ENCODE measurements at regions not wholly inside any gene's neighbourhood (a gene's known extent, or its start where the extent isn't known, plus 50 kb on each side); places are given as distances from the start of the nearest gene placed in this dataset.
A peak's percentile ranks its signal among the peaks of the same experiment; 100 is the strongest.
"Not testable (repeated sequence)": the region's sequence is repeated elsewhere in the genome, so short reads cannot be mapped to it uniquely, and the experiment has no call there.

DNA sequence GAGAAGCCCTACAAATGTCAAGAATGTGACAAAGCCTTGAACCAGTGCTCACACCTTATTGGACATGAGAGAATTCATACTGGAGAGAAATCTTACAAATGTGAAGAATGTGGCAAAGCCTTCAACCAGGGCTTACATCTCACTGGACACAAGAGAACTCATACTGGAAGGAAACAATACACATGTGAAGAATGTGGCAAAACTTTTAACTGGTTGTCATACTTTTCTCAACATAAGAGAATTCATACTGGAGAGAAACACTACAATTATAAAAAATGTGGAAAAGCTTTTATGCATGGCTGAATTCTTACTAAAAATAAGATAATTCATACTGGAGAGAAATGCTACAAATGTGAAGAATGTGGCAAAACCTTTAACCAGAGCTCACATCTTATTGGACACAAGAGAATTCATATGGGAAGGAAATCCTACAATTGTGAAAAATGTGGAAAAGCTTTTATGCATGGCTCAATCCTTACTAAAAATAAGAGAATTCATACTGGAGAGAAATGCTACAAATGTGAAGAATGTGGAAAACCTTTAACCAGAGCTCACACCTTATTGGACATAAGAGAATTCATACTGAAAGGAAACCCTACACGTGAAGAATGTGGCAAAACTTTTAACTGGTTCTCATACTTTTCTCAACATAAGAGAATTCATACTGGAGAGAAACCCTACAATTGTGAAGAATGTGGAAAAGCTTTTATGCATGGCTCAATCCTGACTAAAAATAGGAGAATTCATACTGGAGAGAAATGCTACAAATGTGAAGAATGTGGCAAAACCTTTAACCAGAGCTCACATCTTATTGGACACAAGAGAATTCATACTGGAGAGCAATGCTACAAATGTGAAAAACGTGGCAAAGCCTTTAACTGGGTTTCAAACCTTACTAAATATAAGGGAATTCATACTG, 350.6 kb upstream of the NUPR2 start:
- DNase-seq (ENCODE audit: low read depth) = not testable (repeated sequence)

DNA sequence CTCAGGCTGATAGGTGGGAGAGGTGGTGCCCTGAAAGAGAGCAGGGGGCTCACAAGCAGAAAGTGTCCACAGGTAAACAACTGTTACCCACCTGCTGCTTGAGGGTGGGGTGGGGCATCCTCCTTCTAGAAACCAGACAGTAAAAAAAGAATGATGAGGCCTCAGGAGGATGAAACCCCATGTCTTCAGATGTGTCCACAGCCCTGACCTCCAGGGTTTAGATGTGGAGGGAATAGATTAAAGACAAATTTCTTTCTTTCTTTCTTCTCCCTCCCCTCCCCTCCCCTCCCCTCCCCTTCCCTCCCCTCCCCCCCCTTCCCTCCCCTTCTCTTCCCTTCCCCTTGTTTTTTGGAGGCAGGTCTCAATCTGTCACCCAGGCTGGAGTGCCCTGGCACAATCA, 333.5 kb upstream of the NUPR2 start:
- DNase-seq (ENCODE audit: low read depth) = no peak

DNA sequence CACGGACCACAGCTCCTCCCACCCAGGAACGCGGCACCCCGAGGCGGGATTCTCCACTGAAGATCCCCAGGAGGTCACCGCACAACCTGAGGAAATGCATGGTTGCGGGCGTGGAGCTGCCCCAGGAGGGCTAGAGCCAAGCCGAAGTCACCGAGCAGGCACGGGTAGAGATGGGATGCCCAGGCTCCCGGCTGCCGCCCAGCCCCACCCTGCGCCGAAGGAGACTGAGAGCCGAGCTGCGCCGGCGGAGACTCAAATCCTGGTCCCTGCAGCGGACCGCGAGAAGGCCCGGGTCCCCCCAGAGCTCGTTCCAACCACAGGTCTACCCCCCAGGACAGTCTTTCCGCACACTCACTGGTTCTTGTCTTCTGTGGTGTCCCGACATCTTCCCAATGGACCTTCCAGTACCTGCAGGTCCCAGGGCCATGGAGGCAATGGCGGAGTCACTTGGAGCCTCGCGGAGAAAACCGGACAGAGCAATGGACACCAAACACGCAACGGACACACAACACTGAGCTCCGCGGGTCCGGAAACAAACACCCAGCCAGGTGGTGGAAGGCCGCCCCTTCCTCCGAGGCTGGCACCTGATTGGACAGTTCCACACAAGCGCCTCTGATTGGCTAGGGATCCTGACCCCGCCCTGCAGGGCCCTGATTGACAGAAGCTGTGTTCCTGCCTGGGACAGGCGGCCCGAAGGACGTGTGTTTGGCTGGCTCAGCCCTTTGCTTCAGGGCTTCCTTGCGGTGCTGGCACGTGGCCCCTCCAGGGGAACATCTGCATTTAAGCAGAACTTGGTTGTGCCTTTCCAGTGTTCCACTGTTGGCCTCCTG, 331.9 kb upstream of the NUPR2 start:
- DNase-seq (ENCODE audit: low read depth) = no peak

DNA sequence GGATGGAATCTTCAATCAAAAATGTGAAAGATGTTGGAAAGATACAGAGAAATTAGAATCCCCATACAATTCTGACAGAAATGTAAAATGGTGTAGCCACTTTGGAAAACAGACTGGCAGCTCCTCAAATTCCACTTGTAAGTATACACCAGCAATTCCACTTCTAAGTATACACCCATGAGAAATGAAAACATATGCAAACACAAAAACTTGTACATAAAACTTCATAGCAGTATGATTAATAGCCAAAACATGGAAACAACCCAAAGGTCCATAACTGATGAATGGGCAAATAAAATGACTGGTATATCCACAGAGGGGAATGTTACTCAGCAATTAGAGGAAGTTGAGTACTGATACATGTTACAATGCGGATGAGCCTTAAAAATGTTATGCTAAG, 304.3 kb upstream of the NUPR2 start:
- not testable (repeated sequence) for DNase-seq (ENCODE audit: low read depth)

DNA sequence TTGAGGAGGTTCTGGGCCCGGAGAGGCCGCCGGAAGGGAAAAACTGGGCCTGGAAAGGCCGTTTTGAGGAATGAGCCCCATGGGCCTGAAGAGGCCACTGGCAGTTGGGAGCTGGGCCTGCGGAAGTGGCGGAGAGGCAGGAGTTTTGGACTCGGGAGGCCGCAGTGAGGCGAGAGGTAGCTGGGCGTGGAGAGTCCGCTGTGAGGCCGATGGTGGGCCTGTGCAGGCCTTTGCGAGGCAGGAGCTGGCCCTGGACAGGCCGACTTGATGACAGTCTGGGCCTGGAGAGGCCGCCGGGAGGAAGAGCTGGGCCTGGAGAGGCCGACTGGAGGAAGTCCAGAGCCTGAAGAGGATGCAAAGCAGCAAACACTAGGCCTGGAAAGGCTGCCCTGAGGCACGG, 259.0 kb upstream of the NUPR2 start:
- DNase-seq (ENCODE audit: low read depth) = no peak

DNA sequence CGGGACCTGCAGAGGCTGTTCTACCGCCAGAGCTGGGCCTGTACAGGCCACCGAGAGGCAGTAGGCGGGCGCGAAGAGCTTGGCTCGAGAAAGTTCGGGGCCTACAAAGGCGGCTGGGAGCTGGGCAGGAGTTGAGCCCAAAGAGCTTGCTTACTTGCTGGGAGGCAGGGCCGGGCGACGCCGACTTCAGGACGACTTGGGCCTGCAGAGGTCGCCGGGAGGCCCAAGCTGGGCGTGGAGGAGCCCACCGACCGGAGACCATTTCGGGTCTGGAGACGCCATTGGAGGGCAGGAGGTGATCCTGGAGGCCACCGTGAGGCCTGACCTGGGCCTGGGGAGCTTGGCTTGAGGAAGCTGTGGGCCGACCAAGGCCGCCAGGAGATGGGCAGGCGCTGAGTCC, 258.4 kb upstream of the NUPR2 start:
- DNase-seq (ENCODE audit: low read depth) = not testable (repeated sequence)

DNA sequence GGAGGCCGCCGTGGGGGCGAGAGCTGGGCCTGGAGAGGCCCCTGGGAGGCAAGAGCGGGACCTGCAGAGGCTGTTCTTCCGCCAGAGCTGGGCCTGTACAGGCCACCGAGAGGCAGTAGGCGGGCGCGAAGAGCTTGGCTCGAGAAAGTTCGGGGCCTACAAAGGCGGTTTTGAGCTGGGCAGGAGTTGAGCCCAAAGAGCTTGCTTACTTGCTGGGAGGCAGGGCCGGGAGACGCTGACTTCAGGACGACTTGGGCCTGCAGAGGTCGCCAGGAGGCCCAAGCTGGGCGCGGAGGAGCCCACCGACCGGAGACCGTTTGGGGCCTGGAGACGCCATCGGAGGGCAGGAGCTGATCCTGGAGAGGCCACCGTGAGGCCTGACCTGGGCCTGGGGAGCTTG, 257.1 kb upstream of the NUPR2 start:
- DNase-seq (ENCODE audit: low read depth) = peak; percentile 48

DNA sequence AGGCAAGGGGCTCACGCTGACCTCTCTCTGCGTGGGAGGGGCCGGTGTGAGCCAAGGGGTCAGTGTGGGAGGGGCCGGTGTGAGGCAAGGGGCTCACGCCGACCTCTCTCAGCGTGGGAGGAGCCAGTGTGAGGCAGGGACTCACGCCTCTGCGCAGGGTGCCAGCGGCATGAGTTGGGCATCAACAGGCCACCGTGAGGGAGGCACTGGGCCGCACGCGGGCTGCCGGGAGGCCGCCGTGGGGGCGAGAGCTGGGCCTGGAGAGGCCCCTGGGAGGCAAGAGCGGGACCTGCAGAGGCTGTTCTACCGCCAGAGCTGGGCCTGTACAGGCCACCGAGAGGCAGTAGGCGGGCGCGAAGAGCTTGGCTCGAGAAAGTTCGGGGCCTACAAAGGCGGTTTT, 255.6 kb upstream of the NUPR2 start:
- not testable (repeated sequence) for DNase-seq (ENCODE audit: low read depth)

DNA sequence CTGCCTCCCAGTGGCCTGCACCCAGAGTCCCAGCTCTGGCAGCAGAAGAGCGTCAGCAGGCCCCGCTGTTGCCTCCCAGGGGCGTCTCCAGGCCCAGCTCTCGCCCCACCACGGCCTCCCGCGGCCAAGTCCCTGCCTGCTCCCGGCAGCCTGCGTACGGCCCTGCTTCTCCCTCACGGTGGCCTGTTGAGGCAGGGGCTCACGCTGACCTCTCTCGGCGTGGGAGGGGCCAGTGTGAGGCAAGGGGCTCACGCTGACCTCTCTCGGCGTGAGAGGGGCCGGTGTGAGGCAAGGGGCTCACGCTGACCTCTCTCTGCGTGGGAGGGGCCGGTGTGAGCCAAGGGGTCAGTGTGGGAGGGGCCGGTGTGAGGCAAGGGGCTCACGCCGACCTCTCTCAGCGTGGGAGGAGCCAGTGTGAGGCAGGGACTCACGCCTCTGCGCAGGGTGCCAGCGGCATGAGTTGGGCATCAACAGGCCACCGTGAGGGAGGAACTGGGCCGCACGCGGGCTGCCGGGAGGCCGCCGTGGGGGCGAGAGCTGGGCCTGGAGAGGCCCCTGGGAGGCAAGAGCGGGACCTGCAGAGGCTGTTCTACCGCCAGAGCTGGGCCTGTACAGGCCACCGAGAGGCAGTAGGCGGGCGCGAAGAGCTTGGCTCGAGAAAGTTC, 254.1 kb upstream of the NUPR2 start:
- not testable (repeated sequence) for DNase-seq (ENCODE audit: low read depth)

DNA sequence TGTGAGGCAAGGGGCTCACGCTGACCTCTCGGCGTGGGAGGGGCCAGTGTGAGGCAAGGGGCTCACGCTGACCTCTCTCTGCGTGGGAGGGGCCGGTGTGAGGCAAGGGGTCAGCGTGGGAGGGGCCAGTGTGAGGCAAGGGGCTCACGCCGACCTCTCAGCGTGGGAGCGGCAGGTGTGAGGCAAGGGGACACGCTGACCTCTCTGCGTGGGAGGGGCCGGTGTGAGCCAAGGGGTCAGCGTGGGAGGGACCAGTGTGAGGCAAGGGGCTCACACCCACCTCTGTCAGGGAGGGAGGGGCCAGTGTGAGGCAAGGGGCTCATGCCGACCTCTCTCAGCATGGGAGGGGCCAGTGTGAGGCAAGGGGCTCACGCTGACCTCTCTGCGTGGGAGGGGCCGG, 251.7 kb upstream of the NUPR2 start:
- not testable (repeated sequence) for DNase-seq (ENCODE audit: low read depth)

DNA sequence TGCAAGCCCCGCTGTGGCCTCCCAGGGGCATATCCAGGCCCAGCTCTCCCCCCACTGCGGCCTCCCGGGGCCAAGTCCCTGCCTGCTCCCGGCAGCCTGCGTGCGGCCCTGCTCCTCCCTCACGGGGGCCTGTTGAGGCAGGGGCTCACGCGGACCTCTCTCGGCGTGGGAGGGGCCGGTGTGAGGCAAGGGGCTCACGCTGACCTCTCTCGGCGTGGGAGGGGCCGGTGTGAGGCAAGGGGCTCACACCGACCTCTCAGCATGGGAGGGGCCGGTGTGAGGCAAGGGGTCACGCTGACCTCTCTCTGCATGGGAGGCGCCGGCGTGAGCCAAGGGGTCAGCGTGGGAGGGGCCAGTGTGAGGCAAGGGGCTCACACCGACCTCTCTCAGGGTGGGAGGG, 251.2 kb upstream of the NUPR2 start:
- not testable (repeated sequence) for DNase-seq (ENCODE audit: low read depth)

DNA sequence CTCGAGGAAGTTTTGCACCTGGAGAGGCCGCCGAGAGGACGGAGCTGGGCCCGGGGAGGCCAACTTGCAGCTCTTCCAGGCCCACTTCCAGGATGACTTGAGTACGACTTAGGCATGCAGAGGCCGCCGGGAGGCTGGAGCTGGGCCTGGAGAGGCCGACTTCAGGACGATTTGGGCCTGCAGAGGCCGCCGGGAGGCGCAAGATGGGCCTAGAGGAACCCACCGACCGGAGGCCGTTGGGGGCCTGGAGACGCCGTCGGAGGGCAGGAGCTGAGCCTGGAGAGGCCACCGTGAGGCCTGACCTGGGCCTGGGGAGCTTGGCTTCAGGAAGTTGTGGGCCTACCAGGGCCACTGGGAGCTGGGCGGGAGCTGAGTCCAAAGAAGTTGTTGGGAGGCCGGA, 250.5 kb upstream of the NUPR2 start:
- not testable (repeated sequence) for DNase-seq (ENCODE audit: low read depth)

DNA sequence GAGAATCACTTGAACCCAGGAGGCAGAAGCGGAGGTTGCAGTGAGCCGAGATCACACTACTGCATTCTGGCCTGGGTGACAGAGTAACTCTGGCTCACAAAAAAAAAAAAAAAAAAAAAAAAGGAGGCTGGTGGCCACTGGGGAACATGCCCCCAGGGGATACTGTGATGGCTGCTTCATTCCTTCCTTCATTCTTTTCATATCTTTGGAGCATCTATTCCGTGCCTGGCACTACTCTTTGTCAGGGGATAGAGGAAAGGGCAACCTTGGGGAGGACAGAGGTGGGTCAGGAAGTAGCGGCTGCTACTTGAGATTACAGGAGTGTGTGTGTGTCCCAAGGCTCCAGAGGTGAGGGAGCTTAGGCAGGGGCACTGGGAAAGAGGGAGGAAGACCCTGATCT, 236.4 kb upstream of the NUPR2 start:
- DNase-seq (ENCODE audit: low read depth) = not testable (repeated sequence)

DNA sequence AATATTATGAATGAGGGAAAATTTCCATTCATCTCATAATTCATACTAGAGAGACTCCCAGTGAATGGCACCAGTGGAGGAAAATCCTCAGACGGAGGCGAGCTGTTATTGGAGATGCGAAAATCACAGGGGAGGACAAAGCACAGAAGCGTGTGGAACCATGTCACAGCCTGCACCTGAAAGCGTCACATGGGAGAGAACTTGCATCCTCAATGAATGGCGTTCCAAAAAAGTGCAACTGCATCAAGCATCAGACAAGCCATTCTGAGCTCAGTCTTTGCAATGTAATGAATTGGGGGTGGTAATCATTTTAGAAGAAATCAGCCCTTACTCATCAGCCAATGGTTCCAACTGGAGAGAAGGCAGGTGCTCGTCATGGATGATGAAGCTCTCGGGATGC, 235.0 kb upstream of the NUPR2 start:
- DNase-seq (ENCODE audit: low read depth) = not testable (repeated sequence)

DNA sequence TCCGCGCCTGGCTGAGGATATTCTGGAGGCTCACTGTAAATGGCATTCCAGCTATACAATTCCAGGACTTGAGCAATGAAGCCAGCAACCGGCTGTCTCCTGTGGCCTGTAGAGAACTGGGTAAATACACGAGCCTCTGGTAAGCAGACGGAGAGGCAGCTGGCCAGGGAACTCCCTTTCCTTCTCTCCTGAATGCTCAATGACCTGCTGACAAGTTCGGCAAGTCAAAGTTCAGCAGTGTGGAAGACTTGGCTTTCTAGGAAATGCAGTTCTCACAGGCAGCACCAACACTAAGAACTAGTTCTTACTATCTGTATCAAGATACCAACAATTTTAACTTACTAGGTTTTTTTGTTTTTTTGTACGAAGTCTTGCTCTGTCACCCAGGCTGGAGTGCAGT, 232.1 kb upstream of the NUPR2 start:
- not testable (repeated sequence) for DNase-seq (ENCODE audit: low read depth)

DNA sequence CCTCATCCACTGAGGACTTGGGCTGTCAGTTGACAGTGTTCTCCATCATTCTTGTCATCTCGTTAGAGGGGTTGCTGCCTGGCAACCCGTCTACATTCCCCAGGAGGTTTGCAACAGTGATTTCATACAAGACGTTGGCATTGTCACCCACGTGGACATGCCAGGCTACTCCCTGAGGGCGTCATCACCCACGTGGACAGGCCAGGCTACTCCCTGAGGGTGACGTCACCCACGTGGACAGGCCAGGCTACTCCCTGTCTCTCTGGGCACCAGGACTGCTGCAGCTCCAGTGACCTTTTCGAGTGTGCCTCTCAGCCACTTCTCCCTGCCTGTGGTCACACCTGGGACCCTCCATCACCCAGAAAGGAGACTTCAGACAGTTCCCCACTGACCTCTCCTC, 212.1 kb upstream of the NUPR2 start:
- not testable (repeated sequence) for DNase-seq (ENCODE audit: low read depth)

DNA sequence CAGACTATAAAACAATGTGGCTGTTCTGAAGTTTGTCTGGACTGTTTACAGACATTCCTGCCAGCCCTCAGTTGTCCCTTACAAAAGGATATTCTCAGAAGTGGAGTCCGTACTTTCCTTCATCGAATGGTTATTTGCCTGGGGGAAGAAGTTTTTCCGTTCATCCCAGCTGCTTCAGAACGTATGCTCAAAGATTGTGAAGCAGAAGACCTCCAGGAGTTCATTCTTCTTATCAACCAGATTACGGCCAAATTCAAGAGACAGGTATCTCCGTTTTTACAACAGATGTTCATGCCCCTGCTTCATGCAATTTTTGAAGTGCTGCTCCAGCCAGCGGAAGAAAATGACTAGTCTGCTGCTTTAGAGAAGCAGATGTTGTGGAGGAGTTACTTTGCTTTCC, 174.3 kb upstream of the NUPR2 start:
- no peak for DNase-seq (ENCODE audit: low read depth)

DNA sequence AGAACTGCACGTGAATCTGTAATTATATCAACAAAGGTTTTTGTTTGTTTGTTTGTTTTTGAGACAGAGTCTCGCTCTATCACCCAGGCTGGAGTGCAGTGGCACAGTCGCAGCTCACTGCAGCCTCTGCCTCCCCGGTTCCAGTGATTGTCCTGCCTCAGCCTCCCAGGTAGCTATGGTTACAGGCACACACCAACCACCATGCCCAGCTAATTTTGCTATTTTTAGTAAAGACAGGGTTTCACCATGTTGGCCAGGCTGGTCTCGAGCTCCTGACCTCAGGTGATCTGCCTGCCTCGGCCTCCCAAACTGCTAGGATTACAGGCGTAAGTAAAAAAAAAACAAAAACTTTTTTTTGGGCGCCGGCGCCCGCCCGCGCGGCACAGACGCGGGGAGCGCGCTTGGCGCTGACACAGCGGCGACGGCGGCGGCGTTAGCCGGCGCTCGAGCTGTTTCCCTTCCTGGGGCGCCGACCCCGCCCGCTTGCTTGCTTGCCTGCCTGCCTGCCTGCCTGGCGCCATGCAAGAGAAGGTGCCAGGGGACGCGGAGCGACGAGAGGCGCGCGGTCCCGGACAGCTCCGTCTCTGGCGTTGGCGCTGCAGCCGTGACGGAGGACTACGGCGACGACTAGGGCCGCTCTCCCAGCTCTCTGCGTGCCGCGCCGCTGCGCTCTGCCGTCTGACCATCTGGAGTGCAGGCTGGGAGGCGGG, 171.4 kb upstream of the NUPR2 start:
- peak; percentile 12 for DNase-seq (ENCODE audit: low read depth)

DNA sequence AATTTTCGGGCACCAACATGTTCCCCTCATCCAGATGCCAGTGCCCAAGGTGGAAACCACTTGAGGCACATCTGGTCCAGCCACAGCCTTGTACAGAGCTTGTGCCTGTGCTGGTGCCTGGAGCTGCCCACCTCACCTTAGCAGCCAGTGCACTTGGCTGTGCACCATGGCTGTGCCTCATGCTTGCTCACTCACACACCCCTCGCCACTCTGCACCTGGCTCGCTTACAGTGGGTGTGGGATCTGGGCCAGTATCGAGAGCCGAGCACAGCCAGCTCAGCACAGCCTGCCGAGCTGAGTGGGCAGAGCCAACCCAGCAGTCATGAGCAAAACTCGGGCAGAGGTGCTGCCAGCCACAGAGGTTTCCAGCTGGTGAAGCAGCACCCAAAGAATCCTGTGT, 139.9 kb upstream of the NUPR2 start:
- no peak for DNase-seq (ENCODE audit: low read depth)

DNA sequence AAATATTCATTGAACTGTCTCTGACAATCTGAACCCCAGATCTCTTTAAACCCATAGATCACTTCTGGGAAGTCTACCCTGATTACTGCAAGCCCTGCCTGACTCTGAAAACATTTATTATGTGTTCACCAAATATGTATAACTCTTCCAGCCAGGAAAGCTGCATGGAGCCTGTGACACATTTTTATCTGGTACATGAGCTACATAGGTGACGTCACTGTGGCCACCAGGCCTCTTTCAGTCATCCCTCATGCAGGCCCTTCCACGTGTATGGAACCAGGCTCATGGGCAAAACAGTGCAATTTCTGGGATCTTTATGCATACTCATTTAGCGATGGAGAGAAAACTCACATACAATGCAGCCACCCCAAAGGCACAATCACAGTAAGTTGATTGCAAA, 133.9 kb upstream of the NUPR2 start:
- no peak for DNase-seq (ENCODE audit: low read depth)

DNA sequence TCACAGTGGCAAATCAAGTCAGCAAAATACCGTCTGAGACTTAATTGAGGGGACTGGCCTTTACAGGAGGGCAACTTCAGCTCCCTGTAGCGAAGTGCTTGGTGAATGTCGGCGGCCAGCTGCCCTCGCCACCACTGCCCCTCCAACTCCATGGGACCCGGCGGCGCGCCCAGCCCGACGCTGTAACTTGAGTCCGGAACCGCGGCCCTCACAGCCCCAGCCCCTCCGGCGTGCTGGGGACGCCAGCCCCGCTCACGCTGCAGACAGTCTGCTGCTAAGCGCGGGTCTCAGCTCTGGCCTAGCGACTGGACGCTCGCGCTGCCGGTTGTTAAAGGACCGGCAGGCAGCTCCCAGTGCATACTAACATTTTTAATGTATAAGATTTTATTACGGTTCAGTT, 113.4 kb upstream of the NUPR2 start:
- no peak for DNase-seq (ENCODE audit: low read depth)

DNA sequence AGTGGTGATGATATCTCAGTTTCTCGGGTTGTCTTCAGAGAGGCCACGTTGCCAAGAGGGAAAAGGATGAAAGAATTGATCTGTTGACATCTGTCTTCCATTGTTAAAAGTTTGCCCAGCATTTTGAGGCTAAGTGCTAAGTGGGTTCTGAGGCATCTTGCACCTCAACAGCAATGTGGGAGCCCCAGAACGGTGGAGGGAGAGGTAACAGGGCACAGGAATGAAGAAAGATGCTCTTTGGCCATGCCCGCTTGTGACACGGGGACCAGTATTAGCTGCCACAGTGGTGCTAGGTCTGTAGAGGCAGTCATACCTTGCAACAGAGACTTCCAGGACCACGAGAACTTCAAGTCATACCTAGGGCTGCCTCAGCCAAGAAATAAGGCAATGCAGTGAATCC, 106.6 kb upstream of the NUPR2 start:
- DNase-seq (ENCODE audit: low read depth) = no peak
